Peyer's patch (tissue), 4 donors: ENCODE measurements at regions not wholly inside any gene's neighbourhood (a gene's known extent, or its start where the extent isn't known, plus 50 kb on each side); places are given as distances from the start of the nearest gene placed in this dataset.
"Not testable (repeated sequence)": the region's sequence is repeated elsewhere in the genome, so short reads cannot be mapped to it uniquely, and the experiment has no call there.

ENCODE experiments used
- DNase-seq, 3 donors: peaks; one replicate each; pipeline ENCODE4 v3.0.0-alpha.2; 2017 to 2019
- H3K27ac ChIP-seq, 4 donors: fragments of 200-600 bp; sonication (generic); one replicate each; pipeline ENCODE4 v1.5.1; 2016 to 2019
- H3K27me3 ChIP-seq, 2 donors: fragments of 200-600 bp; sonication (generic); one replicate each; pipeline ENCODE4 v1.5.1; 2019
- H3K36me3 ChIP-seq, 3 donors: fragments of 200-600 bp; sonication (generic); one replicate each; pipeline ENCODE4 v1.5.1; 2016 to 2019
- H3K4me1 ChIP-seq, 4 donors: fragments of 200-600 bp; sonication (generic); one replicate each; pipeline ENCODE4 v1.5.1; 2016 to 2019
- H3K4me3 ChIP-seq, 4 donors: fragments of 200-600 bp; sonication (generic); 1 replicate in 3 of 4; 2 replicates in 1 of 4; pipeline ENCODE4 v1.5.1; 2016 to 2019; ENCODE audit warnings: mild to moderate bottlenecking in 1 of 4
- H3K9me3 ChIP-seq, 4 donors: fragments of 200-600 bp; sonication (generic); one replicate each; pipeline ENCODE4 v1.5.1; 2016 to 2019; ENCODE audit warnings: mild to moderate bottlenecking in 1 of 4
- POLR2A ChIP-seq, 2 donors: fragments of 450-650 bp; IDR thresholded peaks; one replicate each; pipeline ENCODE4 v1.5.1; 2017; ENCODE audit warnings: antibody characterized with exemption in 2 of 2, mild to moderate bottlenecking in 2 of 2, moderate library complexity in 2 of 2
- TF ChIP-seq, protein P1 (sequence below), 6 experiments: fragments of 450-650 bp in 4 of 6; fragments of 200-600 bp in 2 of 6; sonication (generic) in 1 of 6; IDR thresholded peaks; one replicate each; pipeline ENCODE4 v1.5.1; 2017 to 2019; ENCODE audit warnings: antibody characterized with exemption in 6 of 6, mild to moderate bottlenecking in 3 of 6, moderate library complexity in 1 of 6

DNA sequence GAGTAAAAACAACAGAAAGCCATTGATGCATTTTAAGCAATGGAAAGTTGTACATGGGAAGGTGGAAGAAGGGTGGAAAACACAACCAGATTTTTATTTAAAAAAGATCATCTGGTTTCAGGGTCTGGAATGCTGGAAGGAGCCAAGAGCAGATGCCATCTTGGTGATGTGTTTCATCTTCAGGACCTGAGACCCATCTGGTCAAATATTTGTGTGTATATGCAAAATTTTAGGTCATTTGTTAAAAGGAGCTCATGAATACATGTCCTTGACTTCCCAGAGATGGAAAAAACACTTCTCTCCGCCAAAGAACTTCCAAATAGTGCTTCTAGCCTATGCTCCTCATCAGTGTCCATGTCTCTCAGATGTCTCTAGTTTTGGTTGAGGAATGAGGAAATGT, 110.6 kb upstream of the GDNF start:
- H3K36me3 ChIP-seq = no peaks in the 10 kb centered on the region
- DNase-seq = no peak
- H3K9me3 ChIP-seq = no peaks in the 10 kb centered on the region
- H3K27me3 ChIP-seq = no peaks in the 10 kb centered on the region
- TF ChIP-seq, protein P1, sequence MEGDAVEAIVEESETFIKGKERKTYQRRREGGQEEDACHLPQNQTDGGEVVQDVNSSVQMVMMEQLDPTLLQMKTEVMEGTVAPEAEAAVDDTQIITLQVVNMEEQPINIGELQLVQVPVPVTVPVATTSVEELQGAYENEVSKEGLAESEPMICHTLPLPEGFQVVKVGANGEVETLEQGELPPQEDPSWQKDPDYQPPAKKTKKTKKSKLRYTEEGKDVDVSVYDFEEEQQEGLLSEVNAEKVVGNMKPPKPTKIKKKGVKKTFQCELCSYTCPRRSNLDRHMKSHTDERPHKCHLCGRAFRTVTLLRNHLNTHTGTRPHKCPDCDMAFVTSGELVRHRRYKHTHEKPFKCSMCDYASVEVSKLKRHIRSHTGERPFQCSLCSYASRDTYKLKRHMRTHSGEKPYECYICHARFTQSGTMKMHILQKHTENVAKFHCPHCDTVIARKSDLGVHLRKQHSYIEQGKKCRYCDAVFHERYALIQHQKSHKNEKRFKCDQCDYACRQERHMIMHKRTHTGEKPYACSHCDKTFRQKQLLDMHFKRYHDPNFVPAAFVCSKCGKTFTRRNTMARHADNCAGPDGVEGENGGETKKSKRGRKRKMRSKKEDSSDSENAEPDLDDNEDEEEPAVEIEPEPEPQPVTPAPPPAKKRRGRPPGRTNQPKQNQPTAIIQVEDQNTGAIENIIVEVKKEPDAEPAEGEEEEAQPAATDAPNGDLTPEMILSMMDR (IDR thresholded peaks at IDR 0.05) = no peak
- no peak for TF ChIP-seq POLR2A (IDR thresholded peaks at IDR 0.05)
- no peak overlapping the region for H3K27ac ChIP-seq
- H3K4me3 ChIP-seq = no peak overlapping the region
- H3K4me1 ChIP-seq = no peaks in the 10 kb centered on the region

DNA sequence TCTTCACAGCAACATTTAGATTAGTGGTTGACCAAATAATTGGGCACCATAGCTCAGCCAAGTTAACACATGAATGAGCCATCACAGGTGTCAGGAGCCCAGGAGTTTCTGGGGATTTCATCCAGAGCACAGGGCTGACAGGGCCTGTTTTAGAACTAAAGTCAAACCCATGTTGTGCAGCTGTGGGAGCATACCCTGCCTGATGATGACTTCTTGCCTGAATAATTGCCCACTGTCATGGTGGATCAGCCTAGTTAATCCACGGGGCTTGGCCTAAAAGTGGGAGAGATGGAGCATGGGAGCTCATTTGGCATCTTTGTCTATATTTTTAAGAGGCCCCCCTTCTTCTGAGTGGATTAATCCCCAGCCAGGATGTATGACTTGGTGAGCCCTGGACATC, 105.6 kb upstream of the GDNF start:
- Histone ChIP-seq H3K27ac (no peak overlapping the region), H3K9me3 (no peaks in the 10 kb centered on the region), H3K27me3 (no peaks in the 10 kb centered on the region), H3K4me3 (no peak overlapping the region), H3K4me1 (no peaks in the 10 kb centered on the region), H3K36me3 (no peaks in the 10 kb centered on the region)
- DNase-seq = no peak
- no peak for TF ChIP-seq POLR2A (IDR thresholded peaks at IDR 0.05)
- TF ChIP-seq, protein P1 (IDR thresholded peaks at IDR 0.05) = no peak

DNA sequence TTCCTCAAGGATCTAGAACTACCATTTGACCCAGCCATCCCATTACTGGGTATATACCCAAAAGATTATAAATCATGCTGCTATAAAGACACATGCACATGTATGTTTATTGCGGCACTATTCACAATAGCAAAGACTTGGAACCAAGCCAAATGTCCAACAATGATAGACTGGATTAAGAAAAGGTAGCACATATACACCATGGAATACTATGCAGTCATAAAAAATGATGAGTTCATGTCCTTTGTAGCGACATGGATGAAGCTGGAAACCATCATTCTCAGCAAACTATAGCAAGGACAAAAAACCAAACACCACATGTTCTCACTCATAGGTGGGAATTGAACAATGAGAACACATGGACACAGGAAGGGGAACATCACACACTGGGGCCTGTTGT, 103.3 kb upstream of the GDNF start:
- not testable (repeated sequence) for H3K36me3 ChIP-seq, H3K27ac ChIP-seq, H3K4me3 ChIP-seq, H3K27me3 ChIP-seq, H3K4me1 ChIP-seq, DNase-seq, H3K9me3 ChIP-seq

DNA sequence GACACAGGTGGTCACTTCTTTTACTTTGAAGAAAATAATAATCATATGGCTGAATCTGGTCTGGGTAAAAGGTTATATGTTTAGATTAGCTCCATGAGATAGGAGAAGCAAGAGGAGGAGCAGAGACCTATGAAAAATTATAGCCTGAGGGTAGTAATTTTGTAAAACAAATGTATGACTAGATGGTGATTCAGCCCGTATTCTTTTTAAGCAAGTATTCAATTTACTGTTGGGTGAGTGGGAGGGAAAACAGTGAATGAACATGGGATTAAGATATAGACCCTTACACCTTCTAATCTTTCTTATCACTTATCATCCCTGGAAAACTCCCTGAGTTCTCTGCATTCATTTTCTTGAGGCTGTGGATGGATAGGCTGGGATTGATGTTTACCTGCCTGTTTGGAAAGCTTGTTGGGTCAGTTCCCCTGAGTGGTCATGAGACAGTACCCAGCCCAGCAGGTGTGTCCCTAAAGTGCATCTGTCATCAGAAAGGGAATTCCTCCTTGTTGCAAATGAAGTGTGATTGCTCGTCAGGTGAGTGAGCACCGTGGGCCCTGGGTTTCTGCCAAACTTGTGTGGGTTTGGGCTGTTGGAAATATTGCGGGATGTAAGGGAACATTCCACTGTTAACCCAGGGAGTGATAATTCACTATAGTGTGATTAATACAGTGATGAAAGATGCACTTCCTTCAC, 101.2 kb upstream of the GDNF start:
- Histone ChIP-seq H3K36me3 (no peaks in the 10 kb centered on the region), H3K27ac (no peak overlapping the region), H3K4me1 (no peaks in the 10 kb centered on the region), H3K9me3 (no peaks in the 10 kb centered on the region), H3K4me3 (no peak overlapping the region), H3K27me3 (no peaks in the 10 kb centered on the region)
- TF ChIP-seq, protein P1 (IDR thresholded peaks at IDR 0.05) = no peak
- no peak for TF ChIP-seq POLR2A (IDR thresholded peaks at IDR 0.05)
- no peak for DNase-seq

DNA sequence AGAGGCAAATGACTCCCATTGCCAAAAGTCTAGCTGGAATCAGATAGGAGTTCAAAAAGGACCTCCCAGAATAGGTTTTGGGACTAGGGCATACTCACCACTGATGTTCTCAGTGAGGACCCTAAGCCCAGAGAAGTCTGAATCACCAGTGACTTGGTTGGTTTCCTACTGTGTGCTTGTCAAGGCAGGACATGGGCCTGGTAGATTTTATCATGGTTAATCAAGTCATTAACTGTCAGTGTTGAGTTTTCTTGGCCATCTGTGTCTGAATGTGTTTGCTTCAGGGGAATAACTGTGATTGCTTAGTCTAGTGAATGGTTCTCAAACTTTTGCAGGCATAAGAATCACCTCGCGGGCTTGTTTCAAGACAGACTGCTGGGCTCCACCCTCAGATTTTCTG, 99.0 kb upstream of the GDNF start:
- TF ChIP-seq, protein P1 (IDR thresholded peaks at IDR 0.05) = no peak
- TF ChIP-seq POLR2A (IDR thresholded peaks at IDR 0.05) = no peak
- H3K9me3 ChIP-seq = no peaks in the 10 kb centered on the region
- no peak for DNase-seq
- no peaks in the 10 kb centered on the region for H3K4me1 ChIP-seq
- no peaks in the 10 kb centered on the region for H3K27me3 ChIP-seq
- no peak overlapping the region for H3K4me3 ChIP-seq
- no peaks in the 10 kb centered on the region for H3K36me3 ChIP-seq
- no peak overlapping the region for H3K27ac ChIP-seq

DNA sequence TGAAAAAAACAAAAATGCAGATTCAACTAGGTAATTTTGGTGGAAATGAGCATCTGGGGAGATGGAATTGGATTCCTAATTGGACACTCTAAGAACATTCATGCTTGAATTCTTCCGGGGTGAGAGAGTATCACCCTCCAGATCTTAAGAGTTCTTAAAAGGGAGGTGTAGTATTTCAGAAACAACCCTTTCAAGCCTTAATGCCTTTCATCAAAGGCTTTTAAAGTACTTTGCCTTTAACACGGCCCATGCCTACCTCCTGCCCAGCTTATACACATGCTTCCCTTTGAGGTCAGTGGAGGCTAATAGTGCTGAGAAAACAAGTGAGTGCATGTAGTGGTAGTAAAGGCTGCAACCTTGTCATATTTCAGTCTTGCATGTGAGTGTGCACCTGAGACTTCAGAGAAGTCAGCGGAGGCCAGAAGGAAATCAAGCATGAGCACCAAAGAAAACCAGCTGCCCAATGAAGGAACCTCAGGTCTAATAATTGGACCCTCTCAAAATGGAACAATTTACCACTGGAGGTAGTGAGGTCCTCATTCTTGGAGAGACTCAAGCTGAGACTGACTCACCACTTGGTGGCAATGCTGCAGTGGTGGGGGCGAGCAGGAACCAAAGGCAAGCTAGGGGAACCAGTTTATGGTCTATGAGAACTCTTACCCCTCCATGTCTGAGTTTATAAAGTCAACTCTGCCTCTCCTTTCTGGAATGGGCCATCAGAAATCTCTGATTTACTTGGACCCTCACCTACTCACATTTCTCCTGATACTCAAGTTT, 98.4 kb upstream of the GDNF start:
- H3K27me3 ChIP-seq = no peaks in the 10 kb centered on the region
- H3K36me3 ChIP-seq = no peaks in the 10 kb centered on the region
- DNase-seq = no peak
- no peak overlapping the region for H3K27ac ChIP-seq
- H3K4me1 ChIP-seq = no peaks in the 10 kb centered on the region
- H3K9me3 ChIP-seq = no peaks in the 10 kb centered on the region
- no peak overlapping the region for H3K4me3 ChIP-seq
- no peak for TF ChIP-seq POLR2A (IDR thresholded peaks at IDR 0.05)
- TF ChIP-seq, protein P1 (IDR thresholded peaks at IDR 0.05) = no peak
